ENCODE measurements at regions not wholly inside any gene's neighbourhood (a gene's known extent, or its start where the extent isn't known, plus 50 kb on each side); places are given as distances from the start of the nearest gene placed in this dataset.

GRCh38 chr4:54593795-54594322 lies 63.9 kb upstream of the KIT start:
- TF ChIP-seq CTCF (IDR thresholded peaks at IDR 0.05; ENCODE audit: insufficient read depth, low read length) (no peak), REST (IDR thresholded peaks at IDR 0.05; ENCODE audit: insufficient replicate concordance, low read depth) (no peak), GABPA (IDR thresholded peaks at IDR 0.05; ENCODE audit: low read depth) (no peak)

Measured in HL-60 (cell line).